NCI-H1417 (cell line): ENCODE measurements at regions not wholly inside any gene's neighbourhood (a gene's known extent, or its start where the extent isn't known, plus 50 kb on each side); places are given as distances from the start of the nearest gene placed in this dataset.

Source experiments
- DNase-seq, 3 experiments: peaks; one replicate each; lab custom pipeline; 2025; lab: John Stamatoyannopoulos, UW

GRCh38 chr18:55120896-55121295, 161.6 kb upstream of the CCDC68 start:
- DNase-seq, result no peak

DNA sequence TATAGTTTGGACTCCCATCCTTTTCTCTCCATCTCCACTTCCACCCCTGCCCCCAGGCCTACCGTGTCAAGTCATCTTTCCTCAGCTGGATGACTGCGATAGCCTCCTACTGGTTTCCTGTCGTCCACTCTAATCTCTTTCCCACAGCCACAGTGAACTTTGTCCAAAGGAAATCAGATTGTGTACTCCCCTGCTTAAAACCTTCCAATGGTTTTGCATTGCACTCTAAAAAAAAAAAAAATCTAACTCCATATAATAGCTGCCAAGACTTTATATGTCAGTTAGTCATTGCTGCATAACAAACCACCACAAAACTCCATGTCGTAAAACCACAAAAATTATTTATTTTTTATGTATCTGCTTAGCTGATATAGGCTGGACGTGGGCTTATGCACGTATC, 160.2 kb upstream of the CCDC68 start:
- no peak for DNase-seq

GRCh38 chr18:55119016-55119415, 159.8 kb upstream of the CCDC68 start:
- no peak for DNase-seq

DNA sequence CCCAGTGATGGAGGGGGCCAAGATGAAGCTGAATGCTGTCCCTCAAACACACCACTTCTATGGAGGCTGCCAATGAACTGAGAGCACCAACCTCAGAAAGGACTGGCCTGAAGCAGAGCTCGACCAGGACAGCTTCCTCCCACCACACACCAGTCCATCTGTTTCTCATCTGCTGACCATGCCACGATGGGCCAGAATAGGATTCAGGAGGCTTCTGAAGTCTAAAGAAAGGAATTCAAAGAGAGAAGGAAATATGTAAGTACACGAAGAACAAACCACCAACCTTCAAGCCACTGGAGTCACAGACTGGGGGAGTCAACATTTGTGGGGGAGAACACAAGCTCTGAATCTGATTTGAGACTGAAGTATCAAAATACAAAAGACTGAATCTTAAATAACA, 157.6 kb upstream of the CCDC68 start:
- DNase-seq, result no peak

GRCh38 chr18:55115606-55116005, 156.3 kb upstream of the CCDC68 start:
- DNase-seq, result no peak

DNA sequence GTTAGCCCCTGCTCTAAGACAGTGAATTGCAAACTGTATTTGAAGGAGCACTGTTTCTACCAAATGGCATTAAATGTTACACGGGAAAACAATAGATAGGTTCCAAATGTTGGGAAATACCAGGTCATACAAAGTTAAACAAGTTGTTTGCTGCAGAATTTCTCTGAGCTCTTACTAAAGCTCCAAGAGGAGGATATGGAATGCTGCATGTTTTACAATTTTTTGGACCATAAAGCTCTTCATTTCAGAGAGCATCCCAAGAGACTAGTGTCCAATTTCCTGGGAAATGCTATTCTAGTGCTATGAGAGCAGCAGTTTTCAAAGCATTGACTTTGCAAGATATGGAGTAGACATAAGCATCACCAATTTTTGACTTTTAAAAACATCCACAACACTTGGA, 155.6 kb upstream of the CCDC68 start:
- no peak for DNase-seq

DNA sequence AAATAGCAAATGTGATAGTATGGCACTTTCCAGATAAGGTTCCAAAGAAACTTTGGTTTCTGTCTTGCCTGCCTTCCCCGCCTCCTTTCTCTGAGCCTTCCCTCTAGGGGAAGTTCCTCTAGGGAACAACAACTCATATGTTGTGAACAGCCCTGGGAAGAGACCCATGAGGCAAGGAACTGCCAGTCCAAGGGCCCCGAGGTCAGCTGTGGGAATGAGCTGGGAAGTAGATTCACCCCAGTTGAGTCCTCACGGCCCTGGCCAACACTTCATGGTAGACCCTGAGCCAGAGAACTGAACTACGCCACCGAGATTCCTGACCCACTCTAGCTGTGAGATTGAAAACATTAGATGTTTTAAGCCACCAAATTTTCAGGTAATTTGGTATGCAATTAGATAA, 154.5 kb upstream of the CCDC68 start:
- DNase-seq, result no peak

DNA sequence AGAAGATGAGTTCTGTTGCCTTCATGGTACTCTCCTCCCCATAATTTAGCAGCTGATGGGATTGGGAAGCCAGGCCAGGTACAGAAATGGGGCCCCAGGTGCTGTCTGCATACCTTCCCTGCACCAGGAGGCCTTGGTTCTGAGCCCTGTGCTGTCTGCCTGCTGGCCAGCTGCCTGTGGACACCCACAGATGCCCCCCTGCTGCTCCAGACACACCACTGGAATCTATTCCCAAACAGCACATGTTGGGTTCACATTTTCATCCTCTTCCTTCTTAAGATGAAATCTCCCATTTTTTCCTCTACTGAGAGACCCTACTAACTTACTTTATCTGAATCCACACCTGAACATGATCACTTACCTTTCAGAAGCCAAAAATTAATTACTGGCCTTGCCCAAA, 152.0 kb upstream of the CCDC68 start:
- no peak for DNase-seq

- DNase-seq, result no peak
Observed at GRCh38 chr18:55110436-55110835, 151.2 kb upstream of the CCDC68 start.

- DNase-seq, result no peak
Observed at GRCh38 chr18:55109818-55110414, 150.7 kb upstream of the CCDC68 start.

DNA sequence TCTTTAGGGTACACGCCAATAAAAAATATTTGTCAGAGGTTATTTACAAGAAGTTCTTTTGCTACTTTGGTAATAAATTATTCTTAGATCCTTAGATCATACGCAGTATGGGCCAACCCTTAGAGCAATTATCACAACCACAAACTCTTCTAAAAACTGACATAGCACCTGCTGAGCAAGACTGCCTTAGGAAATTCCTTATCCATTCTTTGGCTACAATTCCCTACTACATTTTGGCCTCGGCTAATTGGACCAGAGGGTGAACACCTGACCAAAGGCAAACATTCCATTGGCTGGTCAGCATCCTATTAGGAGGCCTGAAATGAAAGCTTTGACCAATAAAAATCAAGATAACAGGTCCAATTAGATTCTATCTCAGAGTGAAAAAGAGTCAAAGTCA, 147.6 kb upstream of the CCDC68 start:
- DNase-seq, result no peak

GRCh38 chr18:55106466-55106865, 147.2 kb upstream of the CCDC68 start:
- DNase-seq, result no peak

DNA sequence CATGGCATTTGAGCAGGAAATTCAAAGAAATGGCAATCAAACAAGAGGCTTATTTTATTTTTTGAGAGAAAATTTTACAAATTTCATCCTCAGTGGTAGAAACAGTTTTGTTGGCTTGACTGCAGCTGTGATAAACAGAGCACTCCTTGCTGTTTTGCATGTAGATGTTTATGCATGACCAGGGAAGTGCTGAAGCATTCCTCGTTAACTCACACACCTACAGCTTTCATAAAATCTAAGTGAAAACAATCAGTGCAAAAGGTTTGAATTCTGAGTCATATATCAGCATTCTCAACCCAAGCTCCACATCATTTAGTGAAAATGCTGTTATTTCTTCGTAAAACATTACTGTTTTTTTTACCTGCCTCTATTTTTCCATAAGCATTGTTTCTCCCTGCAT, 146.6 kb upstream of the CCDC68 start:
- DNase-seq, result no peak

- DNase-seq, result no peak
Observed at GRCh38 chr18:55102958-55103456, 143.7 kb upstream of the CCDC68 start.

DNA sequence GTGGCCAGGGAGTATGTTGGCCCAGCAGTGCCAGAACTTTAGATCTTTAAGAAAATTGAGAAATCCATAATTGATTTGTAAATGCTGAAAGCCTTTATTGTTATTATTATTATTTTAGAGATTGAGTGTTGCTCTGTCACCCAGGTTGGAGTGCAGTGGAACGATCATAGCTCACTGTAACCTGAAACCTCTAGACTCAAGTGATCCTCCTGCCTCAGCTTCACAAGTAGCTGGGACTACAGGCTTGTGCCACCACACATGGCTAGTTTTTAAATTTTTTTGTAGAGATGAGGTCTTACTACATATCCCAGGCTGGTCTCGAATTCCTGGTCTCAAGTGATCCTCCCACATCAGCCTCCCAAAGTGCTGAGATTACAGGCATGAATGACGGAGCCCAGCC, 143.2 kb upstream of the CCDC68 start:
- peak in 1 of 3 experiments; percentile 33 for DNase-seq

GRCh38 chr18:55101458-55101824, 142.2 kb upstream of the CCDC68 start:
- no peak for DNase-seq

- peak in 1 of 3 experiments; percentile 28 for DNase-seq
Observed at GRCh38 chr18:55100817-55101457, 141.7 kb upstream of the CCDC68 start.

DNA sequence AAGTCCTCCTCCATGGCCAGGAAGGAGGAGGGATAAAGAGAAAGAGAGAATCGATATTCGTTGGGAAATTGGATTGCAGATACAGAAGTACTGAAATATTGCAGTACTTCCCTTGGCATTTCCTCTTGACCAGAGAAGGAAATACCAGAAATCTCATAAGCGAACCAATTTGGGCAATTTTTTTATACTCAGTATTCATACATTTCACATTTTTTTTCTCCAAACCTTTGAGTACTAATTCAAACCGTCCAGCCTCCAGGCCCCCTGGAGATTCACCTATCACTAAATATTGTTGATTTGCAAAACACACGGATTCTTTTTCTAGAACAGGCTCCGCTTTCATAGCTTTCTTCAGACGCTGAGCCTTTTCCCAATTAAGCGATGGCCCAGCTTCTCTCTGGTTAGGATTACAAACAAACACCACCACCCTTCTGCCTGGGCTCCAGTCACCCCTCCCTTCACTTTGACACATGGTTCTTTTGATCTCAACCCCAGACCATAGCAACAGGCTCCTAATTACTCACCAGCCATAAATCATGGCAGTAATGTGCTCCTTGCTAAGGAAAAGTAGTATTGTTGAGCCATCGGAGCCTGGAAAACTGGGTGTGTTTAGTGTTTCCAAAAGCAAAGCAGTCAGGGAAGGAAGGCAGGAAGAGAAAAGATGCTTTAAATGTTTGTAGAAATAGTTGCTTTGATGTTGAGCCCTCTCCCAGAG, 138.4 kb upstream of the CCDC68 start:
- DNase-seq, result peak; percentile 76 to 100 (median 96)

DNA sequence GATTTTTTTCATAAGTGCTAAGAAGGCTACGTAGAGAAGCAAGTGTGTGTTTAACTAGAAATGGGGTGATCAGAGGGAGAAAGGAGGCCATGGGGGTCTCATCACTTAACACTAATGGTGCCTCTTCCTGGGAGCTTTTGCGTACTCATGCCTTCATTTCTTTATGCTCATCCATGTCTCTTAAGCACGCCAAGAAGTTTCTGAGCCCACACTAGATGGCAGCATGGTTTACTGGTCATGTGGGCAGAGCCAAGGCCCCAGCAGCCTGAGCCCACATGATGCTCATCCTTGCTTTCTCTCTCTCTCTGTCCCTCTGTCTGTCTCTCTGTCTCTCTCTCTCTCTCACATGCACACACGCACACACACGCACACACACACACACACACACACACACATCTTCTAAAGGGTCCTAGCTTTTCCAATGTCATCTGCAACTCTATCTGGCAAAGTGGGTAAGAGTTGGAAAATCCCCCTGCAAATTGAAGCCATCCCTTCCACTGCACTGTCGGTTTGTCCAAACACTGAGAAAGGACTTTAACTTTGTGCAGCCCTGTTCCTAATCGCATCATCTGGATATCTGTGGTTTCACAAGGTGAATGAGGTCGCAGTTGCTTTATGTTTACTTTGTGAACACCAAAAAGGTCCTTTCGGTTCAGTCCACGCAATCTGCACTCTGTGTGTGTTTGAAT, 137.1 kb upstream of the CCDC68 start:
- DNase-seq, result peak in 2 of 3 experiments; percentile 39 to 76

GRCh38 chr18:55095584-55095983, 136.3 kb upstream of the CCDC68 start:
- peak; percentile 46 to 97 (median 81) for DNase-seq

DNA sequence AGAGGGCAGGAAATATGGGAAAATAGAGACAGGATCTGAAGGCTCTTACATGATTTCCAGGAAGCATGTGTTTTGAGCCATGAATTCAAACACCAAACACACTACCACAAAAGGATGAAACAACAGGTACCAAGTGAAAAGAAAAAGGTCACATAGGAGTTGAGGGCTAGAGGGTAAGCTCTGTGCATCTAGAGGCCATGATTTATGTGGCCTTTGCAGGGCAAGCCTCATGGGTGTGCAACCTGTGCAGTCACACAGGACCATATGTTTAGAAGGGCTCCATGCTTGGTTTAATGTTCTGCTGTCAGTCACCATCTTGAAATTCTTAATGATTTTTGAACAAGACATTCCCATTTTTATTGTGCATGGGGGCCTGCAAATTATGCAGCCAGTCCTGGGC, 134.5 kb upstream of the CCDC68 start:
- no peak for DNase-seq

GRCh38 chr18:55093295-55093694, 134.0 kb upstream of the CCDC68 start:
- DNase-seq, result no peak

DNA sequence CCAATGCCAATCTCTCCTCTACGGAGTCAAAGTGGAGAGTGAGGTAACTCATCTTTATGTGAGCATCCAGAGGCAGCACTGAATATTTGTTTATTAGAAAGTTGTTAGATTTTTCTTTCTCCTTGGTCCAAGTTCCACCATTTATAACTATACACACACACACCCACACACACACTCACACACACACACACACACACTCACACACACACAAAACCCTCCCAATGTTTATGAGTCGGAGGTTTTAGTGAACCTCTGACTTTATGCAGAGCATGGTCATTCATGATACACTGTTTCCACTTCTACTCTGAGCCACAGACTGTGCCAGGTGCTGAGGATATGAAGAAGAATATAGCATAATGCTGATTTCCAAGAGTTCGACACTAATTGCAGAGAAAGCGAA, 132.9 kb upstream of the CCDC68 start:
- DNase-seq, result no peak
